ENCODE measurements at regions not wholly inside any gene's neighbourhood (a gene's known extent, or its start where the extent isn't known, plus 50 kb on each side); places are given as distances from the start of the nearest gene placed in this dataset.

- Histone ChIP-seq H3K36me3 (replicated peaks in 1 of 2; ENCODE audit: control insufficient read depth in 1 of 2, insufficient read depth in 2 of 2, low read length in 2 of 2) (no peaks in the 10 kb centered on the region), H3K4me2 (replicated peaks; ENCODE audit: extremely low read depth, low read length, poor library complexity, severe bottlenecking) (no peak overlapping the region), H2AFZ (ENCODE audit: insufficient read depth, low read depth, low read length, poor library complexity, severe bottlenecking) (no peak overlapping the region), H3K9me3 (replicated peaks in 1 of 2; ENCODE audit: control insufficient read depth in 1 of 2, insufficient read depth in 1 of 2, low read length in 2 of 2) (no peaks in the 10 kb centered on the region), H3K79me2 (ENCODE audit: insufficient read depth, low read length) (no peaks in the 10 kb centered on the region), H3K4me1 (ENCODE audit: control insufficient read depth in 1 of 2, insufficient read depth in 2 of 2, low read length in 2 of 2) (peaks cover 0 to 3% of the 10 kb centered on the region in 2 donors), H3K27me3 (ENCODE audit: control insufficient read depth in 2 of 2, insufficient read depth in 2 of 2, low read length in 2 of 2) (no peaks in the 10 kb centered on the region), H3K4me3 (replicated peaks in 1 of 3; ENCODE audit: low read depth in 2 of 3, low read length in 3 of 3) (no peak overlapping the region), H3K9ac (ENCODE audit: insufficient read depth, low read length, poor library complexity, severe bottlenecking) (no peak overlapping the region), H3K27ac (ENCODE audit: low read depth in 1 of 2, low read length in 2 of 2) (no peak overlapping the region), H4K20me1 (ENCODE audit: insufficient read depth, low read length) (no peaks in the 10 kb centered on the region)
- WGBS (ENCODE audit: insufficient coverage): 97% methylated on average over 8 of the region's 9 CpGs
- H3K27ac Mint-ChIP-seq: peak overlapping the region in 1 of 7 donors; percentile 22
- peaks cover 1 to 12% (median 2%) of the 10 kb centered on the region in 3 donors for H3K27me3 Mint-ChIP-seq (ENCODE audit: low read depth in 3 of 3)
- TF ChIP-seq CTCF (IDR thresholded peaks at IDR 0.05): no peak
- no peaks in the 10 kb centered on the region for H3K36me3 Mint-ChIP-seq
- no peak for DNase-seq
- peaks cover 0 to 7% (median 0%) of the 10 kb centered on the region in 7 donors for H3K9me3 Mint-ChIP-seq
- no peak overlapping the region for H3K4me3 Mint-ChIP-seq
- intact Hi-C loops (cut with micrococcal nuclease): loop anchor here in 1 of 2 donors (10.0 kb wide), 1 partner anchor 87 kb away; no protein-coding TSS in a partner anchor
- peaks cover 22% of the 10 kb centered on the region for H3K4me1 Mint-ChIP-seq
These were observed 137.6 kb upstream of the RUNX3 start for GRCh38 chr1:25067518-25068251.

- no peak for TF ChIP-seq CTCF (IDR thresholded peaks at IDR 0.05)
- Mint-ChIP-seq H3K27me3 (ENCODE audit: low read depth in 3 of 3) (peaks cover 1 to 15% (median 2%) of the 10 kb centered on the region in 3 donors), H3K36me3 (no peaks in the 10 kb centered on the region), H3K4me3 (no peak overlapping the region), H3K4me1 (peaks cover 22% of the 10 kb centered on the region), H3K27ac (no peak overlapping the region), H3K9me3 (peaks cover 0 to 7% (median 0%) of the 10 kb centered on the region in 7 donors)
- intact Hi-C loops (cut with micrococcal nuclease): loop anchor here in 1 of 2 donors (10.0 kb wide), 1 partner anchor 88 kb away; no protein-coding TSS in a partner anchor
- WGBS (ENCODE audit: insufficient coverage): 80% methylated on average over 4 of the region's 12 CpGs
- Histone ChIP-seq H3K27me3 (ENCODE audit: control insufficient read depth in 2 of 2, insufficient read depth in 2 of 2, low read length in 2 of 2) (no peaks in the 10 kb centered on the region), H3K4me1 (ENCODE audit: control insufficient read depth in 1 of 2, insufficient read depth in 2 of 2, low read length in 2 of 2) (peaks cover 0 to 3% of the 10 kb centered on the region in 2 donors), H3K36me3 (replicated peaks in 1 of 2; ENCODE audit: control insufficient read depth in 1 of 2, insufficient read depth in 2 of 2, low read length in 2 of 2) (no peaks in the 10 kb centered on the region), H3K79me2 (ENCODE audit: insufficient read depth, low read length) (no peaks in the 10 kb centered on the region), H3K4me2 (replicated peaks; ENCODE audit: extremely low read depth, low read length, poor library complexity, severe bottlenecking) (no peak overlapping the region), H3K27ac (ENCODE audit: low read depth in 1 of 2, low read length in 2 of 2) (no peak overlapping the region), H2AFZ (ENCODE audit: insufficient read depth, low read depth, low read length, poor library complexity, severe bottlenecking) (no peak overlapping the region), H3K9me3 (replicated peaks in 1 of 2; ENCODE audit: control insufficient read depth in 1 of 2, insufficient read depth in 1 of 2, low read length in 2 of 2) (no peaks in the 10 kb centered on the region), H4K20me1 (ENCODE audit: insufficient read depth, low read length) (no peaks in the 10 kb centered on the region), H3K4me3 (replicated peaks in 1 of 3; ENCODE audit: low read depth in 2 of 3, low read length in 3 of 3) (no peak overlapping the region), H3K9ac (ENCODE audit: insufficient read depth, low read length, poor library complexity, severe bottlenecking) (no peak overlapping the region)
- DNase-seq: no peak
These were observed 136.8 kb upstream of the RUNX3 start for GRCh38 chr1:25066731-25067517.
